ENCODE measurements at regions not wholly inside any gene's neighbourhood (a gene's known extent, or its start where the extent isn't known, plus 50 kb on each side); places are given as distances from the start of the nearest gene placed in this dataset.

DNA sequence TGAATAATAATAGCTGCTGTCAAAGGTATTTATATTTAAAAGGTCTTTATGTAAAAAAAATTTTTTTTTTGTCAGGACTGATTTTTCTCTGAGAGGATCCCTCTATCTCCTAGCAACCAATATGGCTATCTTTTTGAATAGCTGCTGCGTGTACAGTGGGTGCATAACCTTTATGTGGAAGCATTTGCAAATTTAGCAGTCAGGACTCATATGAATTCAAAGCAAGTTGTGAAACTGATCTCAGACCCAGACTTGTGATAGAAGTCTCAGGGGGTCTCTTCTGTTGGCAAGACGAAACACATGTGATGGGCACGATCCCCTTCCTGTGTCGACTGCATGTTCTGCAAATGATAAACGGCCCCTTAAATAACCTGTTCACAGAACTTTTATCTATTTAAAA lies 114.1 kb upstream of the ARGLU1 start:
- in situ Hi-C loops (cut with MboI; ENCODE audit: low sequenced_read_pairs): no loop called here

DNA sequence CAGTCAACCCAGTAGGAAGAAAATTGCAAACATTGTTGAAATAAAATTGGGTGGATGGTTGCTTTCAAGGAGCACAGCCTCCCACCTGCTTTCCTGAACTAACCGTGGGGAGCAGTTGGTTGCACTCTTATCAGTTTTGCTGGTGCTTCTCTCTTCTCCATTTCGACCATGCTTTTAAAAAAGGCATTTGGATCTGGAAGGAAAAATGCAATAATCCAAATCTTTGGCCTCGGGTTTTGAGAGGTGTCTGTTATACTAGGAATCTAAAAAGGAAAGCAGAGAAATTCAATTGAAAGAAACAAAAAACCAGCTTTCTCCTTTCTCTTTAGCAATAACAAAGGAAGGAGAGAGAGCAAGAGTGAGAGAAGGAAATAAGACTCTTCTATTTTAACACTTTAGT lies 113.6 kb upstream of the ARGLU1 start:
- in situ Hi-C loops (cut with MboI; ENCODE audit: low sequenced_read_pairs): no loop called here

DNA sequence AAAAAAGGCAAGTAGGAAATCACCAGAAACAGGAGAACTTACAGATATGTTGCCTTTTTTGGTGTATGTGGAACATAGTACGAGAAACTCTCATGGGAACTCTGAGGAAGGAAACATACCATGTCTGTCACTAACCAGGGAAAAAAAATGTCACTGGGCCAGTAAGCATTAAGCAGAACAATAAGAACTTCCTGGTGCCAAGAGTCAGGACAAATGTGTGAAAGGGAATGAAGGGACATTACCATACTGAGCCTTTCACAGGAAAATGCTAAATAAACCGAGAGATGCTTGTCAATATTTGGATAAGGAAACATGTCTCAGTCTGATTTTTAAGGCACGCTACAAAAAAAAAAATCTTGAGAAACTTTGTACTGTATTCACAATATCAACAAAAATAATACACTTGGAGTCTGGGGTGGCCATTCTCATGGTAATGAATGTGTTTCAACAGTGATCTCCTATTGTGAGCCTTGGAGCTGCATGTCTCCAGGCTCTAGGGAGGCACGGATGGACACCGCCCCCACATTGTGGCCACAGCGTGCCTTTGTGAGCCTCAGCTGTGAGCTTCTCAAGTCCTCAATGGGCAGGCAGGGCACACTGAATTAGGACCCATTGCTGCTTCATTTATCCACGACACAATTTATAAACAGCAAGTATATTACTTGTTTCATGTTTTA lies 113.0 kb upstream of the ARGLU1 start:
- in situ Hi-C loops (cut with MboI; ENCODE audit: low sequenced_read_pairs): no loop called here

DNA sequence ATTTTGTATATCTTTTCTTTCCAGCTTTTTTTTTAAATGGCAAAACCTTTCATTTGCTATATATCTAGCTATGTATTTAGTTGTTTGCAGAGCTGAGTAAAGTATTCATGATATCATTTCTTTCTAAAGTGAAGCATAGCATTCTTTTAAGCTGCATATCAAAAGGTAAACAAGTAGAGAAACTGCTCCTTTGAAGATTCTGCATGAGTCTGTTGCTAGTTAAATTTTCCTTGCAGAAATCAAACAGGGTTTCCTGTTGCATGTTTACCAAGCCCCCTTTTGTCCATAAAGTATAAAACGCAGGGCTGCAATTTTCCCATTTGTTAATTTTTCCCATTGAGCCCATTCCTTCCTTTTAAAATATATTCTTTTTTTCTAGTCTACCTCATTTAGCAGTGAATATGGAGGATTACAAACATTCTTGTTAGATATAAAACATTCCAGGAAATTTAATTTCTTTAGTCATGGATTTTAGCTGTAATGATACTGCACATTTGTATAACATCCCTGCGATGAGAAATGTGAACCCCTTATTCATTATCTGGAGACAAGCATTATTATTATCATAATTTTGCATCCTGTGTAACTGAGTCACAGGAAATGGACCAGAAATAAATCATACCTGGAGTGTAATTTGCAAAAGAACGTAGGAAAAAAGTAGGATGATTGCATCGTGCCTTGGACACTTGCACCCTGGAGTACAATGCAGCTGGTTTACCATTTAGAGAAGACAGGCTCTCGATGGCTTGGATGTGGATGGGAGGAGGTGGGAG lies 110.9 kb upstream of the ARGLU1 start:
- in situ Hi-C loops (cut with MboI; ENCODE audit: low sequenced_read_pairs): no loop called here

DNA sequence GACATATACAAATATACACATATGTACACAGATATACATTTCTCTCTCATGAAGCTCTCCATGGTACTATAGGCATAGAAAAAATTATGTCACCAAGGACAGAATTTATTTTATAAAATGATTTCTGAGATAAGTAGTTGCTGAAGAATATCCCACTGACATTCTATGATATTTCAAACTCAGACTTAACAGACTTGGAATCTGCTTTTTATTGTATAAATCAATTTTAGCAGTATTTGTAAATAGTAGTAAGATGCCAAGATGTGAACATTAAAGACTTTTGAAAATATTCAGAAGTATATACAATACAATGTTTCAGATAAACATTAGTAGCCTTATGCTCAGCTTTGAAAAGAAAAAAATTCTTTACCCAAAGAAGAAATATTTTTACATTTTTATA lies 107.4 kb upstream of the ARGLU1 start:
- in situ Hi-C loops (cut with MboI; ENCODE audit: low sequenced_read_pairs): no loop called here

DNA sequence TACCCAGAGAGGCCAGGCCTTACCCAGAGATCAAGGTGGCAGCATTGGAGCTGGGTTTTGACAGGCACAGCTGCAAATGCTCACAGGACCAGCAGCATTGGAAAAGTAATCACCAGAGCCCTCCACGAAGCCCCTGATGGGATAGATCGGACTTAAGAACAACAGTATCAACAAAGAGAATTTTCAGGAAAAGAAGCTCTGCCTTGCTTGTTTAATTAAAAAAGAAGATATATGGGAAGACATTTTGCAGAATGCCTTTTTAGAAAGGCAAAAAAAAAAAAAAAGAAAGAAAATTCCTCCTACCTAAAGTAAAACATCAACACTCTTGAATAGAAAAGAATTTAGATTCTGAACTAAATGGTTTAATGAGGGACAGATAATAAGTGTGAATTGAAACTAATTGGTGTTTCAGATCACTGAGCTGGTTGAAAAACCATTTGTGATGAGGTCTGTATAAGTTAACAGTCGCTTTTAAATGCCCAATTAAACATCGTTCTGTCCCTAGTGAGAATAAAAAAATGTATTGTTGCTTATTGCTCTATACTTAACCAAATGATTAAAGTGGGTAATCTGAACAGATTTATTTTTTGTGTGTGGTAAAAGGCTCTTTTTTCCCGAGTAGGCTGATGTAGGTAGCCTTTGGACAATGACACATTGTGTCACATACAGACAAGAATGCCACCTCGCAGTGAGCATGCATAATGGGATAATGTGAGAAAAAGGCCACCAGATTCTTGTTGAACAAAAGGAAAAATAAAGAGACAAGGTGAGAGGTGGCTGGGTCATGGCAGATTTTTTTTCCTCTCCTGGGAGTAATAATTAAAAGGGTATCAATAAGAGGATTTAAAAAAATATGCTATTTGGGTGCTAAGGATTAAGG lies 93.0 kb upstream of the ARGLU1 start:
- in situ Hi-C loops (cut with MboI; ENCODE audit: low sequenced_read_pairs): no loop called here

DNA sequence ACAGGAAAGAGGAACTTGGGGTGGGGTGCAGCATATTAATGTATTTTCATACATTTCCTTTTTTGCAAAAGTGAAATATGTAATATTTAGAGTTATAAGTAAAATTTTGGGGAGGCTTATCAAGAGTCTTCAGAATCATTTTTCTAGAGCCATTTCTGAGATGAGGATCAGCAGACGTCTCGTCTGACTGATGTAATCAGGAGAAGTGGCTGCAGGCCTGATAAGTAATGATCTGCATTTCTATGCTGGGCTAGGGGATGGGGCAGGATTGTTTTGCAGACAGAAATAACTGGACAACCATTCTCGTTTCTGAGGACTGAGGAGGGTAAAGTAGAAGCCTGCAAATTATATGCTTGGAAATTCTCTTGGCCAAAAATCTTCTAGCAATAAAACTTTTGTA lies 89.2 kb upstream of the ARGLU1 start:
- in situ Hi-C loops (cut with MboI; ENCODE audit: low sequenced_read_pairs): no loop called here

DNA sequence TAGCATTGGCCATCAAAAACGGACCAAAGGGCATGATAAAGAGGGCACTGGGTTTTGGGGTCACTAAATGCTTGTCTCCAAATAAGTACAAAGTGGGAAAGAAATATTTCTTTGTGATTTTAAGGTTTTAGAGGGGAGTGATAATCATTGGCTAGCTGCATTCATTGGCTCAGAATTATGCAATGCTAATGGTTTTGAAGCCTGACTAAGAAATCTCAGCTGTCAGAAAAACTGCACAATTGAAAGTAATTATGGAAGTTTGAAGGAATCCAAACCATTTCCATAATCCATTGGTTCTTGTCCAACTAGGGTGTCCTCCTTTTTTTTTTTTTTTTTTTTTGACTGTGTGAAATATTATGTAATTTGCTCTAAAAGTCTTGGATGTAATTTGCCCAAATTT lies 88.2 kb upstream of the ARGLU1 start:
- in situ Hi-C loops (cut with MboI; ENCODE audit: low sequenced_read_pairs): no loop called here

DNA sequence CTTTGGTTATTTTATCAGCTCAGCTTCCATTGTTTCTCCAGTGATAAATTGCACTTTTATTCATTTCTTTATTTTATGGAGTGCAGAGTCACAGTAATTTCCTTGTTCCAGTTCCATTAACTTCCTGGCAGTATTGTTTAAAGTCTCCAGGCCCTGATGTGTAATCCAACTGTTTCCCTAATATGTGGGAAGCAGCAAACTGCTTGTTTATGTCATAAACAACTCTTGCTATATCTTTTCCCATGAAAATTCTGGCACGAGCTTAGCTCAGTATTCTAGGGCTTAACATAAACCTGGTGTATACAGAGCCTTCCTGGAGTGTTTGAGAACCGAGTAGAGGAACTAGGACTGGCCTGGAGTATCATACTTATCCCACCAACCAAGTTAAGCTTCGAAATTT lies 83.5 kb upstream of the ARGLU1 start:
- in situ Hi-C loops (cut with MboI; ENCODE audit: low sequenced_read_pairs): no loop called here

DNA sequence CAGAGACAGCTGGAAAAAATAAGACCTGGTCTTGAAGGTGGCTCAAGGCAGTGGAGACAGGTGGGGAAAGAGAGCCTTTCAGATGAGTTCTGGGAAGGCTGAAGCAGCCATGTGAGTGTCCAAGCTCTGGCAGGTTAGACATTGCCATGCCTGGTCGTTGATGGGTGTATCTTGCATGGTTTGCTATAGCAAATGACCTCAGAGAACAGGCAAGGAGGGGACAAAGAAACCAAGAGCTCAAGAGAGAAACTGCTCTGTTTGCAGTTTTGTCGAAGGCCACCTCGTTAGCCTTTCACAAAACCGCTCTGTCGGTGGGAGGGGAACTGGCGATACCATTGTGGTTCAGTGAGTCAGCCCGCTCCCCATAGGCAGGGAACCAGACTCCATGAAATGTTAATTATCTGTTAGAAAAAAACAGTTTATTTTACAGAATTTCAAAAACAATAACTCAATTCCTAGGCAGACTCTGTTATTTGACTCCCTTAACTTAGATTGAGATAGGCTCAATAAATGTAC lies 82.8 kb upstream of the ARGLU1 start:
- in situ Hi-C loops (cut with MboI; ENCODE audit: low sequenced_read_pairs): no loop called here

DNA sequence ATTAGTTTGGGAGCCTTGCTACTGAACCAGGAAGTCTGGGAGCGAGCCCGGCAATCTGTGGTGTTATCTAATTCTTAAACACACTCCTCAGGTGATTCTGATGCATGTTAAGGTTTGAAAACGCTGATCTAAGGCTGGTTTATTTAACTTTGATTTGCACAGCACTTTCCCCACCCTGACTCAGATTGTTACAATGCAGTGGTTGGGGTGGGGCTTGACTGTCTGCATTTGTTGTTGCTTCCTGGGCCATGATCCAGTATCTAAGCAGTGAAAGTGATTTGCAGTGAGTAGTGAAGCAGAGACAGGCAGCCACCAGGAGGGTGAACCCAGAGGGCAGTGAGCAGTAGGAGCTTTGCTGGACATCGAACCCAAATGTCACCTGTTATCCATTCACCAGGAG lies 81.6 kb upstream of the ARGLU1 start:
- in situ Hi-C loops (cut with MboI; ENCODE audit: low sequenced_read_pairs): no loop called here

DNA sequence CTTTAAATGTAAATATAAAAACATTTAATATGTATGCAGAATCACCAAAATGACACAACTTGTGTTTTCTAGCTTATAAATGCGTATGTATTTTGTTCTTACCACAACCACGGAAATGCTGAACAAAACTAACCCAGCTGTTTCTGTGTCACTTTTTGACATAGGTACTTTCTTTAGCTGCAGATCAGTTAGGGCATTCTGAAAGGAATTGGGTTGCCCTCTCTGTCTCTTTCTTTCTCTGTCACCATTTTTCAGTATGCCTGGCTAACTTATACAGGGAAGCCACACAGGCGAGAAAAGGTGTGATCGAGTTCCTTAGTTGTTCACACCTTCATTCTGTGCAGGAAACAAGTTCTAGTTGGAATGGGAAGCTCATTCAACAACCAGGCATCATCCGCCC lies 72.6 kb upstream of the ARGLU1 start:
- in situ Hi-C loops (cut with MboI; ENCODE audit: low sequenced_read_pairs): no loop called here

DNA sequence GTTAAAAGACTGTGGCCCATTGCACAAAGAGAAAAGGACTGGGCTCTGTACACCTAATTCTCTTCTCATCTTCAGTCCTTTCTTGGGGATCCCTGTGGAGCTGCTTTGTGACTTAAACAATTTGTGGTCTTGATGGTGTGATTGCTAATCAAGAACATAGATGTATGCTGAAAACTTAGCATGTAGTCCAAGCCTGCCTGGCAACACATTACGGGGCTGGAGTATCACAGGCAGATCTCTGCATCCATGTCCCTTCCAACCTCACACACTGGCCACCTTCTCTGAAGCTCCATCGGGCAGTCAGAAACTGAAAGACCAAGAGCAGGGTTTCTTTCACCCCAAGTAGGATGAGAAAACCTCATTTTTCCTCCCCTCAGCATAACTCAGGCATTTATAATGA lies 69.6 kb upstream of the ARGLU1 start:
- in situ Hi-C loops (cut with MboI; ENCODE audit: low sequenced_read_pairs): no loop called here

DNA sequence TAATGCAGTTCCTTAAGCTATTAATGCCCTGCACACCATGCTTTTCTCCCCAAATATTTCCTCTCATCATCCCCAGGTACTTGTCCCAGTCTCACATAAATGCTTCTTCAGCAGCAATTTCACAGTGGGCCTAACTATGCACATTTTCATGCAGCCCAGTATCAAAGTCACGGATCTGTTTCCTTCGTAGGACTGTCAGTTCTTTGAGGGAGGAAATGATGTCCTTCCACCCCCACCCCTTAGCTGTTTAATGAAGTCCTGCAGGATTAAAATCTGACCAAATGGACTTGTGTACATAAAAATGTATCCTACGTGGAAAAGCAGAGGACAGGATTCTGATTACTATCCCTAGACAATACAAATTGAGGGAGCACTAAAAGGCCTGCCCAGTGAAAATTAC lies 68.6 kb upstream of the ARGLU1 start:
- in situ Hi-C loops (cut with MboI; ENCODE audit: low sequenced_read_pairs): no loop called here

DNA sequence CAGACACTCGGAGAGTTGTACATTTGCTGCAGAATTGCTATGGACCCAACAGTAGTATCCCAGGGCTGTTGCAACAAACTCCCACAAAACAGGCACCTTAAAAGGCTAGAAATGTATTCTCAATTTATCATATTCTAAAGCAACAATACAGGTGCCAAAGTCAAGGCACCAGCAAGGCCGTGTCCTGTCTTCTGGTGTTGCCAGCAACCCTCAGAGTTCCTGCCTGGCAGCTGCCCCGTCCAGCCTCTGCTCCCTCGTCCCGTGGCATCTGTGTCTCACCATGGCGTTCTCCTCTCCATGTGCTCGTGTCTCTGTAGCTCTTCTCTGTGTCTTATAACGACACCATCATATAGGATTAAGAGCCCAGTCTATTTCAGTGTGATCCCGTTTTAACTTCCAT lies 67.7 kb upstream of the ARGLU1 start:
- in situ Hi-C loops (cut with MboI; ENCODE audit: low sequenced_read_pairs): no loop called here

DNA sequence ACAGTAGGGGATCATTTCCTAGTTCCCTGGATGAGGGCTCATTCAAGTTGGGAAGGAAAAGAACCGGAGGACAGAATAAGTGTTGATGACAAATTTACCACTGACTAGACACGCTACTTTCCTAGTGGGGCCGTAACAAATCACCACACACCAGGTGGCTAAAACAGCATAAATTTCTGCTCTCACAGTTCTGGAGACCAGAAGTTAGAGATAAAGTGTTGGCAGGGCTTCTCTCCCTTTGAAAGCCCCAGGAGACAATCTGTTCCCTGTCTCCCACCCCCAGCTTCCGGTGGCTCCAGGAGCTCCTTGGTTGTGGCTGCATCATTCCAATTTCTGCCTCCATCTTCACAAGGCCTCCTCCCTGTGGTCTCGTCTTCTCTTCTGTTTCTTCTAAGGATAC lies 65.4 kb upstream of the ARGLU1 start:
- in situ Hi-C loops (cut with MboI; ENCODE audit: low sequenced_read_pairs): no loop called here

DNA sequence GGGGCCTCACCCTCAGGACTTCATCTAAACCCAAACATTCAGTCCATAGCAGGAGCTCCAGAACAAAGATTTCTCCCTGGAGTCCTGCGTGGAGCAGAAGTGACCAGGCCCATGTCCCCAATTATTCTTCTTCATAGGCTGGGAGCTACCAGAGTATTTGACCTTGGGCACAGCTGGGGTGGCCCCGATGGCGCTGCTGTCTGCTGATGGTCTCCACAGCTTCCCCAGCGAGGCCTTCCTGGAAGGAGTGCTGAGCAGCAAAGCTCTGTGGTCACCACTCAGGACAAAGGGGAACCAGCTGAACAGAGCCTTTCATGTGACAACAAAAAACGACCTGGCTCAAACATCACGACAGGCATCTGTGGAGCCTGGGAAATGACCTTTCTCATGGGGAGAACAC lies 62.7 kb upstream of the ARGLU1 start:
- in situ Hi-C loops (cut with MboI; ENCODE audit: low sequenced_read_pairs): no loop called here

DNA sequence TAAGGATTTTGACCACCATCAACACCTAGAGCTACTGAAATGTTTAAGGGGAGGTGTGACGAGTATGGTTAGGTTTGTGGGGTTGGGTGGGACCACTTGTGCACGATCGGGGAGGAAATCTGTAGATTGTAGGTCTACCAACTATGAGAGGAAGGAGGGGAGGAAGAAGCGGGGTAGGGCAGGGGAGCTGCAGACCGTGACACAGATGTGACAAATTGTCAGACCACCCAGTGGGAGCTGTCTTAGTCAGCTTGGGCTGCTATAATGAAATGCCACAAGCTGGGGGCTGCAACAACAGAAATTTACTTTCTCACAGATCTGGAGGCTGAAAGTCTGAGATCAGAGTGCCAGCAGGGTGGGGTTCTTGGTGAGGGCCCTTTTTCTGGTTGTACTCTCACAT lies 62.2 kb upstream of the ARGLU1 start:
- in situ Hi-C loops (cut with MboI; ENCODE audit: low sequenced_read_pairs): no loop called here

DNA sequence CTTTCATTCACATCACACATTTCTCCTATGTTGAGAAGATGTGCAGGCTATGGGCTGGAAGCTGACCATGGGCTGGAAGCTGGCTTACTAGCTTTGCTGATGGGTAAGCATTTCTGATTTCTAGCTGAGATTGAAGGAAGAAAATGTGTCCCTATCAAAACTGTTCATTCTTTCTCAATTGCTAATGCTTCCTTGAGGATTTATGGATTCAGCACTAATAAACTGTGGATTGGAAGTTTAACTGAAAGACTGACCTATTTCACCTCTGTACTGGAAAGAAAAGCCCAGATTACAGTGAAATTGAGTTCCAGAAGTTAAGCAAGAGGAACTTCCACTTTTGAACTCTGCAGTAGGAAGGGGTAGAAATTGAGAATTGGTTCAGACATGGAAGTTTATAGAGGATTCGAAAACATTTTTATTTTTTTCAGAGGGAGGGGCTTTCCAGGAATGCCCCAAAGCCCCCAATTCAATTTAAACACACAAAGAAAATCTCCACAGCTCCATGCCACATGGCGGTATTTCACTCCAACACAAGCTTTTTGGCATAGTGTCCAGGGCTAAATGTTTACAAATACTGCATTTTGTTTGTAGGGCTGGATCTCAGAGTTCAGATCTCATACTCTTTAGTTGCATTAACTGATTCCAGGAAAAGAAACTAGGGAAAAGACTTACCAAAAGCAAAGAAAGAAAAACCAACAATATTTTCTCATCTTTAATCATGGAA lies 61.2 kb upstream of the ARGLU1 start:
- in situ Hi-C loops (cut with MboI; ENCODE audit: low sequenced_read_pairs): no loop called here

DNA sequence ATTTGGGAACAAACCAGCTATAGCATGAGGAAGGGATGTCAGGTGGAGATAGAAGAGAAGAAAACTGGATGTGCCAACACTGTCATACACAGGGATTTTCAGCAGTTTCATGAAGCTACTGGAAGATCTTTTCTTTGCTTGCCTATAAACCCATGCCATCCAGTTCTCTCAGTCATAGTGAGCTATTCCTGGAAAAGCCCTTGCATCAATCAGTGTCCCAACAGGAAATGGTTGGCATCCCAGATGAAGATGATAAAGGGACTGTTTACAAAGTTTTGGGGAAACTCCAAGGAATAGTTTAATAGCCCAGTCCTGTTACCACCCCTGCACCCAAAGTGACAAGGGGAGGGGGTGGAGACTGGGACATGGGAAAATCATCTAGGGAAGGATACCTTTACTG lies 58.5 kb upstream of the ARGLU1 start:
- in situ Hi-C loops (cut with MboI; ENCODE audit: low sequenced_read_pairs): no loop called here

DNA sequence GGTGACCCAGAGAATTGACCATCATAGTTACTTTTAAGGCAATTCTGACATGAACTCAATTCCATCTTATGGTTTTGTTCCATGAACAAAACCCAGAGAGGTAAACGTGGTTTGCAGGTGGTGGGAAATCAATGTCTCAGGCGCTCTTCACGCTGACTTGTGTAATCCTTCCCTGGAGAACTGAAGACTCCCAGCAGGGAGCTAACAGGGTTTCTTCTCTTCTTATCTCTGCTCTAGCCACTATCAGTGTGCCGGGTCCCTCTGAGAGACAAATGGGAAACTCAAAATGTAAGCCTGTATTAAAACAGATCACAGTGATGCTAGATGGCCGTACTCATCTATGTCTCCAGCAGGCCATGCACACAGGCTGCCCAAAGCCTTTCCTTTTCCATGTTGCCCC lies 57.6 kb upstream of the ARGLU1 start:
- in situ Hi-C loops (cut with MboI; ENCODE audit: low sequenced_read_pairs): no loop called here

Data from HL-60/S4 (cell line).